ENCODE measurements at regions not wholly inside any gene's neighbourhood (a gene's known extent, or its start where the extent isn't known, plus 50 kb on each side); places are given as distances from the start of the nearest gene placed in this dataset.

DNA sequence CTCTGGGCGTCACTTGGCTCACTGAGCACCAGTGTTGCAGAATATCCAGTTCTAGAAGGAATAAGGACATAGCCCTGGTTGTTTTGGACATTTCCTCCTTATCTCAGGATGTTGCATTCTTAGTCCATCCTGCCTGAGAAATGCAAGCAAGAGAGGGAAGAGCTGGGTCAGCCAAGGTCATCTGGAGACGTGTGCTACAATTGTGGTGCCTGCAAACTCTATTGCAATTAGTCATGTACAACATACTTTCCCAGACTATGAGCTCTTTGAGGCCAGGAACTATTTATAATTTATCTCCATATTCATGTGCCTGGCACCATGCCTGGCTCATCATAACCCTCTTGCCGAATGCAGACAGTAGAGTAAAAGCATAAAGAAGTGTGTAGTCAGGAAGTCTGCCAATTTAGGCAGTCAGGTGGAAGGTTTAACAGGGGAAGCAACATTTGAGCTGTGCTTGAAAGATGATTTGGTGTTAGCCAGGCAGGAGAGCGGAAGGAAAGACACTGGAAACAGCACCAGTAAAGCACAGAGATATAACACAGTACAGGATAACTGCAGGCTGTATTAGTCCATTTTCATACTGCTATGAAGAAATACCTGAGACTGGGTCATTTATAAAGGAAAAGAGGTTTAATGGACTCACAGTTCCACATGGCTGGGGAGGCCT is 129.4 kb upstream of the PAX6 start:
- H3K4me1 ChIP-seq (ENCODE audit: insufficient read depth, low read length, poor library complexity, severe bottlenecking): no peaks in the 10 kb centered on the region
- H3K4me3 ChIP-seq (ENCODE audit: low read length, poor library complexity, severe bottlenecking): no peak overlapping the region
- H3F3A ChIP-seq (ENCODE audit: low read depth): no peaks in the 10 kb centered on the region
- H2AFZ ChIP-seq (ENCODE audit: low read length): no peak overlapping the region
- no peak for TF ChIP-seq EZH2phosphoT487 (IDR thresholded peaks at IDR 0.05; ENCODE audit: borderline replicate concordance)
- TF ChIP-seq, protein P1, sequence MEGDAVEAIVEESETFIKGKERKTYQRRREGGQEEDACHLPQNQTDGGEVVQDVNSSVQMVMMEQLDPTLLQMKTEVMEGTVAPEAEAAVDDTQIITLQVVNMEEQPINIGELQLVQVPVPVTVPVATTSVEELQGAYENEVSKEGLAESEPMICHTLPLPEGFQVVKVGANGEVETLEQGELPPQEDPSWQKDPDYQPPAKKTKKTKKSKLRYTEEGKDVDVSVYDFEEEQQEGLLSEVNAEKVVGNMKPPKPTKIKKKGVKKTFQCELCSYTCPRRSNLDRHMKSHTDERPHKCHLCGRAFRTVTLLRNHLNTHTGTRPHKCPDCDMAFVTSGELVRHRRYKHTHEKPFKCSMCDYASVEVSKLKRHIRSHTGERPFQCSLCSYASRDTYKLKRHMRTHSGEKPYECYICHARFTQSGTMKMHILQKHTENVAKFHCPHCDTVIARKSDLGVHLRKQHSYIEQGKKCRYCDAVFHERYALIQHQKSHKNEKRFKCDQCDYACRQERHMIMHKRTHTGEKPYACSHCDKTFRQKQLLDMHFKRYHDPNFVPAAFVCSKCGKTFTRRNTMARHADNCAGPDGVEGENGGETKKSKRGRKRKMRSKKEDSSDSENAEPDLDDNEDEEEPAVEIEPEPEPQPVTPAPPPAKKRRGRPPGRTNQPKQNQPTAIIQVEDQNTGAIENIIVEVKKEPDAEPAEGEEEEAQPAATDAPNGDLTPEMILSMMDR (conservative IDR thresholded peaks at IDR 0.05; ENCODE audit: low read length): no peak
- H3K9me3 ChIP-seq (ENCODE audit: insufficient read depth, low read depth, low read length): no peaks in the 10 kb centered on the region
- H3K36me3 ChIP-seq (ENCODE audit: insufficient read depth, low read length): no peaks in the 10 kb centered on the region
- H4K20me1 ChIP-seq (ENCODE audit: insufficient read depth, low read length, poor library complexity, severe bottlenecking): no peaks in the 10 kb centered on the region
- H3K79me2 ChIP-seq (ENCODE audit: insufficient read depth, low read length): no peaks in the 10 kb centered on the region
- H3K4me2 ChIP-seq (ENCODE audit: low read depth, low read length, poor library complexity, severe bottlenecking): no peak overlapping the region
- H3K27me3 ChIP-seq (ENCODE audit: insufficient read depth, low read length, poor library complexity, severe bottlenecking): no peaks in the 10 kb centered on the region
- H3K9me2 ChIP-seq (replicated peaks; ENCODE audit: low read depth, low read length): no peaks in the 10 kb centered on the region
- H3K9ac ChIP-seq (ENCODE audit: low read depth, low read length, poor library complexity, severe bottlenecking): no peak overlapping the region

- no peak for TF ChIP-seq EZH2phosphoT487 (IDR thresholded peaks at IDR 0.05; ENCODE audit: borderline replicate concordance)
- TF ChIP-seq, protein P1 (conservative IDR thresholded peaks at IDR 0.05; ENCODE audit: low read length): no peak
- no peak overlapping the region for H3K4me2 ChIP-seq (ENCODE audit: low read depth, low read length, poor library complexity, severe bottlenecking)
These were observed 127.9 kb upstream of the PAX6 start for GRCh38 chr11:31939004-31939403.

GRCh38 chr11:31936312-31936711 is 125.2 kb upstream of the PAX6 start:
- H3K79me2 ChIP-seq (ENCODE audit: insufficient read depth, low read length): no peaks in the 10 kb centered on the region
- TF ChIP-seq, protein P1 (conservative IDR thresholded peaks at IDR 0.05; ENCODE audit: low read length): no peak
- TF ChIP-seq EZH2phosphoT487 (IDR thresholded peaks at IDR 0.05; ENCODE audit: borderline replicate concordance): no peak
- H3K9me2 ChIP-seq (replicated peaks; ENCODE audit: low read depth, low read length): no peaks in the 10 kb centered on the region
- no peaks in the 10 kb centered on the region for H3K36me3 ChIP-seq (ENCODE audit: insufficient read depth, low read length)
- no peak overlapping the region for H3K4me2 ChIP-seq (ENCODE audit: low read depth, low read length, poor library complexity, severe bottlenecking)
- no peaks in the 10 kb centered on the region for H3K4me1 ChIP-seq (ENCODE audit: insufficient read depth, low read length, poor library complexity, severe bottlenecking)
- no peak overlapping the region for H2AFZ ChIP-seq (ENCODE audit: low read length)
- H3K9ac ChIP-seq (ENCODE audit: low read depth, low read length, poor library complexity, severe bottlenecking): no peak overlapping the region
- no peaks in the 10 kb centered on the region for H4K20me1 ChIP-seq (ENCODE audit: insufficient read depth, low read length, poor library complexity, severe bottlenecking)
- H3F3A ChIP-seq (ENCODE audit: low read depth): no peaks in the 10 kb centered on the region
- H3K4me3 ChIP-seq (ENCODE audit: low read length, poor library complexity, severe bottlenecking): no peak overlapping the region
- no peaks in the 10 kb centered on the region for H3K9me3 ChIP-seq (ENCODE audit: insufficient read depth, low read depth, low read length)
- H3K27me3 ChIP-seq (ENCODE audit: insufficient read depth, low read length, poor library complexity, severe bottlenecking): no peaks in the 10 kb centered on the region

More at GRCh38 chr11:31939004-31939403, 127.9 kb upstream of the PAX6 start:
- H4K20me1 ChIP-seq (ENCODE audit: insufficient read depth, low read length, poor library complexity, severe bottlenecking): no peaks in the 10 kb centered on the region
- no peaks in the 10 kb centered on the region for H3K36me3 ChIP-seq (ENCODE audit: insufficient read depth, low read length)
- no peaks in the 10 kb centered on the region for H3K9me3 ChIP-seq (ENCODE audit: insufficient read depth, low read depth, low read length)
- H2AFZ ChIP-seq (ENCODE audit: low read length): no peak overlapping the region
- H3K9ac ChIP-seq (ENCODE audit: low read depth, low read length, poor library complexity, severe bottlenecking): no peak overlapping the region
- no peaks in the 10 kb centered on the region for H3F3A ChIP-seq (ENCODE audit: low read depth)
- no peaks in the 10 kb centered on the region for H3K4me1 ChIP-seq (ENCODE audit: insufficient read depth, low read length, poor library complexity, severe bottlenecking)
- H3K79me2 ChIP-seq (ENCODE audit: insufficient read depth, low read length): no peaks in the 10 kb centered on the region
- no peaks in the 10 kb centered on the region for H3K27me3 ChIP-seq (ENCODE audit: insufficient read depth, low read length, poor library complexity, severe bottlenecking)
- no peak overlapping the region for H3K4me3 ChIP-seq (ENCODE audit: low read length, poor library complexity, severe bottlenecking)
- no peaks in the 10 kb centered on the region for H3K9me2 ChIP-seq (replicated peaks; ENCODE audit: low read depth, low read length)

Data from Loucy (cell line).